ENCODE measurements at regions not wholly inside any gene's neighbourhood (a gene's known extent, or its start where the extent isn't known, plus 50 kb on each side); places are given as distances from the start of the nearest gene placed in this dataset.

DNA sequence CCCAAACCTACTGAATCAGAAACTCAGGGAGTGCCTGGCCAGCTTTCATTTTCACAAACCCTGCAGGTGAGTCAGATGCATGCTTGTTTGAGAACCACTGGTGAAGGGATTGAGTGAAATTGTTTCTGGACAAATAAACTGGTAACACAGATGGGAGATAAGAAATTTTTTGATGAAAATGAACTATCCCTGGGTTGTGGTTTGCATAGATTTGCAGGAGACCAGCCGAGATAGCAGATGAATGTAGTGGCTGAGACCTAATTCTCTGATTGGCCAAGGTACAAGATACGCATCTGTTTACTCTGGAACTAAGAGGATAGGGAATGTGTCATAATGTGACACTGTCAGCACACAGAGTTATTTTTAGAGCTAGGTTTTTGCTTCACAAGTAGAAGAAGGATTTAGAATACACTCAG lies 117.8 kb upstream of the NOCT start:
- peak overlapping the region; percentile 4; the same call in 1 of the 2 replicates for H3K4me3 ChIP-seq (ENCODE audit: low read depth, low read length)
- DNase-seq (ENCODE audit: low read depth, low spot score): peak; percentile 59
- TF ChIP-seq, protein P1, sequence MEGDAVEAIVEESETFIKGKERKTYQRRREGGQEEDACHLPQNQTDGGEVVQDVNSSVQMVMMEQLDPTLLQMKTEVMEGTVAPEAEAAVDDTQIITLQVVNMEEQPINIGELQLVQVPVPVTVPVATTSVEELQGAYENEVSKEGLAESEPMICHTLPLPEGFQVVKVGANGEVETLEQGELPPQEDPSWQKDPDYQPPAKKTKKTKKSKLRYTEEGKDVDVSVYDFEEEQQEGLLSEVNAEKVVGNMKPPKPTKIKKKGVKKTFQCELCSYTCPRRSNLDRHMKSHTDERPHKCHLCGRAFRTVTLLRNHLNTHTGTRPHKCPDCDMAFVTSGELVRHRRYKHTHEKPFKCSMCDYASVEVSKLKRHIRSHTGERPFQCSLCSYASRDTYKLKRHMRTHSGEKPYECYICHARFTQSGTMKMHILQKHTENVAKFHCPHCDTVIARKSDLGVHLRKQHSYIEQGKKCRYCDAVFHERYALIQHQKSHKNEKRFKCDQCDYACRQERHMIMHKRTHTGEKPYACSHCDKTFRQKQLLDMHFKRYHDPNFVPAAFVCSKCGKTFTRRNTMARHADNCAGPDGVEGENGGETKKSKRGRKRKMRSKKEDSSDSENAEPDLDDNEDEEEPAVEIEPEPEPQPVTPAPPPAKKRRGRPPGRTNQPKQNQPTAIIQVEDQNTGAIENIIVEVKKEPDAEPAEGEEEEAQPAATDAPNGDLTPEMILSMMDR (IDR thresholded peaks at IDR 0.05; ENCODE audit: insufficient read depth, low read length, missing control alignments): no peak
- ChIA-PET CTCF (interaction anchor here (1.1 to 2.0 kb wide), 3 partner anchors 27 to 42 kb away, joined by 3 to 9 read pairs (median 3); no protein-coding TSS in a partner anchor), POLR2A (interaction anchor here (0.6 to 1.1 kb wide), 2 partner anchors 21 to 126 kb away, joined by 3 to 6 read pairs; no protein-coding TSS in a partner anchor)

DNA sequence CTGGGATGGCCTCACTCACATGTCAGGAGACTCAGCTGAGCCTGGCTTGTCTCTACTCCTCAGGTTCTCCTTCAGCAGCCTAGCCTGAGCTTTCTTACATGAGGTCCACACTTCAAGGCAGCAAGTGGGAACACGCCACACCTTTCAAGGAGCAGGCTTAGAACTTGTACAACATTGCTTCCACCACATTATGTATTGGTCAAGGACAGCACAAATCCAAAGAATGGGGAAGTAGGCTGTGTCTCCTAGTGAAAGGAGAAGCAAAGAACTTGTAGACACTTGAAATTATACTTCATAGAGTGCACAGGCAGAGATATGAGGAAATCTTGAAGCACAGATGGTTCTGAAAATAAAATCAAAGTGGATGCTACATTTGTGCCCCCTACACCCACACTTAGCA lies 120.9 kb upstream of the NOCT start:
- ChIA-PET CTCF (no interaction called here), POLR2A (no interaction called here)
- no peak for DNase-seq (ENCODE audit: low read depth, low spot score)
- TF ChIP-seq, protein P1 (IDR thresholded peaks at IDR 0.05; ENCODE audit: insufficient read depth, low read length, missing control alignments): no peak
- no peak overlapping the region for H3K4me3 ChIP-seq (ENCODE audit: low read depth, low read length)

- no peak for DNase-seq (ENCODE audit: low read depth, low spot score)
- ChIA-PET CTCF (no interaction called here), POLR2A (no interaction called here)
- H3K4me3 ChIP-seq (ENCODE audit: low read depth, low read length): no peak overlapping the region
- TF ChIP-seq, protein P1 (IDR thresholded peaks at IDR 0.05; ENCODE audit: insufficient read depth, low read length, missing control alignments): no peak
Measured at GRCh38 chr4:138894011-138894410, 121.6 kb upstream of the NOCT start.

GRCh38 chr4:138892483-138893407 lies 122.8 kb upstream of the NOCT start:
- H3K4me3 ChIP-seq (ENCODE audit: low read depth, low read length): no peak overlapping the region
- POLR2A ChIA-PET: no interaction called here
- CTCF ChIA-PET: interaction anchor here (1.3 kb wide), 1 partner anchor 22 kb away, joined by 5 read pairs; no protein-coding TSS in a partner anchor
- no peak for DNase-seq (ENCODE audit: low read depth, low spot score)
- TF ChIP-seq, protein P1 (IDR thresholded peaks at IDR 0.05; ENCODE audit: insufficient read depth, low read length, missing control alignments): no peak

DNA sequence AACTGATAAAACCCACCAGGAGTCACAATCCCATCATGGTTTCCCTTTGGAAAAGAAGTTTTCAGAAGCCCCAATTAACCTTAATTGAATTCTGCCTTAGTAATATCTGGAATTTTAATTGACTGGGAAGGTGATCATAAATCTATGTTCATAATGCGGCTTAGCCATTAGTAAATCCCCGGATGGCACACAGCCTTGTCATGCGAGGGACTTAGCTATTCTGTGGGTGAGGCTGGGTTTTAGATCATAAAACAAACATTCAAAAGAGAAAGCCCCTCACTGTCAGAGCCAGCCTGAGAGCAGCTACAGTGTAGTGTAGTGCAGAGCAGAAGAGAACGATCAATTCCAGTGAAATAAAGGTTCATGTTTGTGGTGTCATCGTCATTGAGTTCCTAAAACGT lies 124.0 kb upstream of the NOCT start:
- POLR2A ChIA-PET: no interaction called here
- CTCF ChIA-PET: interaction anchor here (1.3 kb wide), 1 partner anchor 20 kb away, joined by 5 read pairs; no protein-coding TSS in a partner anchor
- DNase-seq (ENCODE audit: low read depth, low spot score): no peak
- H3K4me3 ChIP-seq (ENCODE audit: low read depth, low read length): no peak overlapping the region
- TF ChIP-seq, protein P1 (IDR thresholded peaks at IDR 0.05; ENCODE audit: insufficient read depth, low read length, missing control alignments): no peak

- TF ChIP-seq, protein P1 (IDR thresholded peaks at IDR 0.05; ENCODE audit: insufficient read depth, low read length, missing control alignments): no peak
- no peak for DNase-seq (ENCODE audit: low read depth, low spot score)
- no peak overlapping the region for H3K4me3 ChIP-seq (ENCODE audit: low read depth, low read length)
- POLR2A ChIA-PET: no interaction called here
- CTCF ChIA-PET: interaction anchor here (1.3 to 3.0 kb wide), 2 partner anchors 20 kb away, joined by 5 to 10 read pairs; no protein-coding TSS in a partner anchor
Measured at GRCh38 chr4:138890891-138891570, 124.5 kb upstream of the NOCT start.

All from AG04449 (cell line).